Omental fat pad (tissue), 3 donors: ENCODE measurements at regions not wholly inside any gene's neighbourhood (a gene's known extent, or its start where the extent isn't known, plus 50 kb on each side); places are given as distances from the start of the nearest gene placed in this dataset.

ENCODE experiments used
- ATAC-seq: fragments of 150-250 bp; one replicate; pipeline ENCODE4 v1.9.1; 2016; ENCODE audit warnings: mild to moderate bottlenecking, moderate library complexity; ENCODE audit not compliant: low FRiP score
- DNase-seq: peaks from one replicate; pipeline ENCODE4 v3.0.0-alpha.2; 2019; ENCODE audit warnings: low spot score
- TF ChIP-seq, protein P1 (sequence below), 3 donors: fragments of 450-650 bp; IDR thresholded peaks; one replicate each; pipeline ENCODE4 v1.5.1; 2016 to 2017; ENCODE audit warnings: antibody characterized with exemption in 3 of 3, mild to moderate bottlenecking in 3 of 3, moderate library complexity in 2 of 3

DNA sequence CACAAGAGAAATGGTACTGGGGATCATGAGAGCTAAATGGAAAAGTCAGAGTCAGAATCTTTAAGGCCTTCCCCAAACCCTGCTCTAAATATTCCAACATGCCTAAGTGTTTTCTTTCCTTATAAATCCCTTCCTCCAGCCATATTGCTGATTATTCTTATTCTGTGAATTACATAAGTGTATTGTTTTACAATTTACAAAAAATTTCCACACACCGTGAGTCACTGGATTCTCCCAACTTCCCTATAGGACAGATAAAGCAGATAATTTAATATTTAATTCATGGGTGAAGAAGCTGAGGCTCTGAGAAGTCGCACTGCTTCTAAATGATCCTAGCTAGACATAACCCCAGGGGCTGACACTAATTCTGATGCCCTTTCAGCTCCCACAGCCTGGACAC lies 243.3 kb upstream of the JUN start:
- TF ChIP-seq, protein P1, sequence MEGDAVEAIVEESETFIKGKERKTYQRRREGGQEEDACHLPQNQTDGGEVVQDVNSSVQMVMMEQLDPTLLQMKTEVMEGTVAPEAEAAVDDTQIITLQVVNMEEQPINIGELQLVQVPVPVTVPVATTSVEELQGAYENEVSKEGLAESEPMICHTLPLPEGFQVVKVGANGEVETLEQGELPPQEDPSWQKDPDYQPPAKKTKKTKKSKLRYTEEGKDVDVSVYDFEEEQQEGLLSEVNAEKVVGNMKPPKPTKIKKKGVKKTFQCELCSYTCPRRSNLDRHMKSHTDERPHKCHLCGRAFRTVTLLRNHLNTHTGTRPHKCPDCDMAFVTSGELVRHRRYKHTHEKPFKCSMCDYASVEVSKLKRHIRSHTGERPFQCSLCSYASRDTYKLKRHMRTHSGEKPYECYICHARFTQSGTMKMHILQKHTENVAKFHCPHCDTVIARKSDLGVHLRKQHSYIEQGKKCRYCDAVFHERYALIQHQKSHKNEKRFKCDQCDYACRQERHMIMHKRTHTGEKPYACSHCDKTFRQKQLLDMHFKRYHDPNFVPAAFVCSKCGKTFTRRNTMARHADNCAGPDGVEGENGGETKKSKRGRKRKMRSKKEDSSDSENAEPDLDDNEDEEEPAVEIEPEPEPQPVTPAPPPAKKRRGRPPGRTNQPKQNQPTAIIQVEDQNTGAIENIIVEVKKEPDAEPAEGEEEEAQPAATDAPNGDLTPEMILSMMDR (IDR thresholded peaks at IDR 0.05), result no peak
- ATAC-seq (no peak), DNase-seq (no peak)

DNA sequence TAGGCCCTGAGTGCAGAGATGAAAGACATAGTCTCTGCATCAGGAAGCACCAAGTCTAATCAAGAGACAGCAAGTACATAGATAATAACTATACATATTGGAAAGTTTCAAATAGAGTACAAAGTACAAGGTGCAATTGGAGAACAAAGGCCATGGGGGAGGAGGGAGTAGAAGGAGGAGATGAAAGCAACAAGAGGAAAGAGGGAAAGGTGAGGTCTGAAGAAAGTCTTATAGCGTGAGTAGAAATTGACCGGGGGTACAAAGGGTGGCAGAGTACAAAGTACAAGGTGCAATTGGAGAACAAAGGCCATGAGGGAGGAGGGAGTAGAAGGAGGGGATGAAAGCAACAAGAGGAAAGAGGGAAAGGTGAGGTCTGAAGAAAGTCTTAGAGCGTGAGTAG lies 244.2 kb upstream of the JUN start:
- no peak for ATAC-seq
- TF ChIP-seq, protein P1 (IDR thresholded peaks at IDR 0.05), result no peak
- no peak for DNase-seq

DNA sequence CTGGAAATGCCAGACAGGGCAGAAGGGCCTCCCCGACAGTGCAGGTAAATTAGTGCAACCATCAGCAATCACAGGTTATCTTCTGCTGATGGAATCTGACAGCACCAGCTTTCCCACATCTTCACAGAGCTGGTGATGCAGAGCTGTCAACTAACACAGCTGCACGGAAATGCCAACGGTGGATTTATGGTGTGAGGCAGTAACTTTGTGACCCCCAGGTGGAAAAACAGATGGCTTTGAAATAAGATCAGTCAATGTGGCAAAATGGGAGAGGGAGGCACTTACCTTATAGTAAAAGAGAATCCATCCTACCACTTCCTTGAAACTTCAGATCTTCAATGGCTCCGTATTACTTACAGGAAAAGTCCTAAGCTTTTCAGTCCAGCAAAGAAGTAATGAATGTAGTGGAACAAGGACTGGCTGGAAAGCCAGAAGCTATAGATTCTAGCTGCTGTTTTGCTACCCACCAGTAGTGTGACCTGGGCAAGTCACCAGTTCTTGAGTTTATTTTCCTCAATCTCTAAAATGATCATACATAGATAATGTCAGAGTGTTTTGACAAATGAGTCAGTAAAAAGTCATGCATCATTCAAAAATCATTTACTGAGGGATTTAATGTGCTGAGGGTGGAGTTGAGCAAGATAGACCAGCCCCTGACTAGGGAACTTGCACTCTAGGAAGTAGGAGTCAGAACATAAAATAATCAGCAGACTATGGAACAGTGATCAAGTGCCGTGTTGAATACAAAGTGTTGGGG lies 245.7 kb upstream of the JUN start:
- DNase-seq (no peak), ATAC-seq (no peak)
- TF ChIP-seq, protein P1 (IDR thresholded peaks at IDR 0.05), result no peak

DNA sequence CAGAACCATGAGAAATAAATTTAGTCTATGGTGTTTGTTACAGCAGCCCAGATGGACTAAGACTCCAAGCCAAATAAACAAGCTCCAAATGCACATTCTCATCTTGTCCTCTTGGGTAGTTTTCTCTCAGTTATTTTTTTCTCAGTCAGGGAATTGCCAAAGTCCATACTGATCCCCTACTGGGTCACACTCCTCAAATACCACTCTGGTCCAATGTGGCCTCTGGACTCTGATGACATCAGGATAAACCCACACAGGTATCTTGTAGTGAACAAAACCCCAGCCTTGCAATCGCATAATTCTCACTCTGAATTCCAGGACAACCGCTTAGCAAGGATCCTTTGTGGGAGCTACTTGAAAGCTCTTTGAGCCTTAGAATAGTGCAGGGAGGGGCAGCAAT lies 248.4 kb upstream of the JUN start:
- TF ChIP-seq, protein P1 (IDR thresholded peaks at IDR 0.05), result no peak
- DNase-seq, result no peak
- ATAC-seq, result no peak

DNA sequence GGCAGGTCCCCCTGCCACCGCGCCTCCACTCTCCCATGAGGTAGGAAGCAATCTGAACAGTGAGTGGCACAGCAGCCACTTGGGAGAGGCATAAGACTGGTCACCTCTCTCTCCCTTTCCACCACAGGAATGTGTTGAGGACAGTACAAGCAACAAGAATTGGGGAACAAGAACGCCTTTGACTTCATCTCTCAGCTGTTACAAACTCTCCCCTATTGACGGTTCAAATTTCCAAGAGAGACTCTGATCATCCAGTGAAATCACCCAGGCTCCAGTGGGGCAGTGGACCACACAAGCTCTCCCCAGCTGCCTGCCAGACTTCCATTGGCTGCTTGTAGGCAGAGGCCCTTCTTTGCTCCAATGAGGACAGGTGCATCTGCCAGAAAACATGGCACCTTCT lies 249.9 kb upstream of the JUN start:
- DNase-seq (no peak), ATAC-seq (no peak)
- TF ChIP-seq, protein P1 (IDR thresholded peaks at IDR 0.05), result no peak

DNA sequence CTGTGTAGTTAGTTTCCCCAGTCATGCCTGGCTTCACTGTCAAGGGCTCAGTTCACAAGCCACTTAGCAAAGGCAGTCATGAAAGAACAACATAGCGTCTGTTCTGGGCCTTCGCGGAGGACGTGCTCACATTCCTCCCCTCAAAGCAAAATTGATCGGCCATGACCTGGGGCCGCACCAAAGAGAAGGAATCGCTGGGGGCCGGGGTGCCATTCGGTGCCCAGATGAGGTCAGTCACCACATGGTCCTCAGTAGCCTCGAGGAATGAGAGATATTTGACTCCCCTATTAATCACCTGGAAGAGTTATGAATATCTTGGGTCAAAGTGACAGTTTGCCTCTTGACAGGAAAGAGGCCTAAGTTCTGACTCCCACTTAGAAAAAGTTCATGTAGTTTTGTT lies 251.1 kb upstream of the JUN start:
- TF ChIP-seq, protein P1 (IDR thresholded peaks at IDR 0.05), result no peak
- no peak for DNase-seq
- no peak for ATAC-seq

DNA sequence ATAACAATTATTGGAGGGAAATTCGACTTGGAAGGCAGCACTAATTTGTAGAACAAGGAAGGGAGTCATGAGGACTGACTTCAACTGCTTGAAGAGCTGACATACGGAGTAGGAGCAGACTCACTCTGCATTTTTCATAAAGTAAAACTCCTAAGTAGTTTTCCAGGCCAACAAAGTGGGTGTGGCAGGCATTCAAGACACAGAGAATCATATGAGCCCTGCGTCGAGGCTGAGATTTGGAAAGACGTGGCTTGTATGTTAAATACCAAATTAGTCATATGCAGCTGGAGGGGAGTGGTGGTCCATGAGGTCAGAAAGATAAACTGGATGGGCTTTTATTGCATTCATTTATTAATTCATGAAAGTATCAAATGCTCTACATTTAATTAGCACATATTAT lies 255.7 kb upstream of the JUN start:
- peak; percentile 50 for ATAC-seq
- TF ChIP-seq, protein P1 (IDR thresholded peaks at IDR 0.05), result no peak
- DNase-seq, result no peak
